ENCODE measurements at regions not wholly inside any gene's neighbourhood (a gene's known extent, or its start where the extent isn't known, plus 50 kb on each side); places are given as distances from the start of the nearest gene placed in this dataset.

DNA sequence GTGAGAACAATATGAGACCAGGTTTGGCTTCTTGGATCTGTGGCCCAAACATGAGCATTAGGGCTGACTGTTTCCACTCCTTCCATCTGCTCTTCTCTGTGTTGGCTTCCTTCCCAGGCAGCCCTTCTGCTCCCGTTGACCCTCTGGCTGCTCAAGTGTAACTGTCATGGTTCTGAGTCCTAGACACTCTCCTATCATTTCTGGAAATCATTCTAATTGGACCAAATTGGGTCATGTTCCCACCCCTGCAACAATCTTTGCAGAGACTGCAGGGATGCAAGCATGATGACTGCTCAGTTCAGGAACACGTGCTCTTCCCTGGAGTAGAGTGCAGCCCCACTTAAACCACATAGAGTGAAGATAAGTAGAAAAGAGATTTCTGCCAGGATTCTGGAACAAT, 741.4 kb downstream of the TAF11L14 start:
- DNase-seq (ENCODE audit: low read depth in 1 of 2, low spot score in 2 of 2) (no peak), FAIRE-seq (no peak)
- H2BK12ac ChIP-seq (ENCODE audit: low read depth, low read length): no peak overlapping the region
- no peak overlapping the region for H2BK120ac ChIP-seq (replicated peaks; ENCODE audit: low read depth, low read length)
- no peaks in the 10 kb centered on the region for H4K20me1 ChIP-seq (replicated peaks in 1 of 2; ENCODE audit: control insufficient read depth in 1 of 2, insufficient read depth in 2 of 2, low read length in 2 of 2)
- no peak overlapping the region for H3K14ac ChIP-seq (ENCODE audit: insufficient read length)
- H4K8ac ChIP-seq (ENCODE audit: extremely low read depth, insufficient read depth, low read length): no peak overlapping the region
- H2BK5ac ChIP-seq (ENCODE audit: low read depth, low read length): no peak overlapping the region
- H3K4ac ChIP-seq (replicated peaks; ENCODE audit: insufficient read length, low read depth, low read length): no peak overlapping the region
- H3K23ac ChIP-seq (ENCODE audit: insufficient read length): no peak overlapping the region
- ChIA-PET CTCF (ENCODE audit: partially characterized antibody) (no interaction called here), POLR2A (ENCODE audit: partially characterized antibody) (no interaction called here)
- no peak overlapping the region for H2AK5ac ChIP-seq (ENCODE audit: low read depth, low read length)
- H3K18ac ChIP-seq (ENCODE audit: extremely low read depth, low read length): no peak overlapping the region
- no peak overlapping the region for H2BK20ac ChIP-seq (ENCODE audit: low read length)
- no peak overlapping the region for H3K4me2 ChIP-seq (ENCODE audit: insufficient read depth in 1 of 2, low read depth in 2 of 2, low read length in 2 of 2)
- H3K56ac ChIP-seq (replicated peaks; ENCODE audit: insufficient read length, low read depth, low read length): no peak overlapping the region
- no peaks in the 10 kb centered on the region for H3K36me3 ChIP-seq (ENCODE audit: control insufficient read depth in 2 of 4, insufficient read depth in 4 of 4, low read length in 3 of 4)
- no peaks in the 10 kb centered on the region for H3K79me2 ChIP-seq (ENCODE audit: control insufficient read depth in 1 of 2, insufficient read depth in 2 of 2, low read length in 2 of 2)
- H4K91ac ChIP-seq (replicated peaks; ENCODE audit: insufficient read length, low read length): no peak overlapping the region
- H2BK15ac ChIP-seq (ENCODE audit: low read length): no peak overlapping the region
- H3K27ac ChIP-seq (ENCODE audit: low read depth, low read length): no peak overlapping the region
- H3K79me1 ChIP-seq (ENCODE audit: low read depth, low read length): no peaks in the 10 kb centered on the region
- 98% methylated on average over 2 of the region's 2 CpGs; no CpG with 5 or more reads in 1 of the 2 experiments for WGBS, 2 experiments (ENCODE audit: extremely low coverage in 1 of 2, insufficient coverage in 1 of 2, insufficient read length in 1 of 2, insufficient replicate concordance in 2 of 2, low coverage in 1 of 2, low lambda C conversion rate in 2 of 2, missing lambda C conversion rate in 1 of 2)
- no peaks in the 10 kb centered on the region for H3K9me3 ChIP-seq (ENCODE audit: insufficient read depth in 2 of 2, low read depth in 1 of 2, low read length in 1 of 2)
- no peak overlapping the region for H3K9ac ChIP-seq (replicated peaks in 1 of 4; ENCODE audit: extremely low read depth in 1 of 4, low read depth in 3 of 4, low read length in 3 of 4)
- H3K23me2 ChIP-seq (ENCODE audit: low read depth, low read length): no peaks in the 10 kb centered on the region
- H3K4me3 ChIP-seq (ENCODE audit: extremely low read depth in 1 of 4, insufficient read depth in 2 of 4, low read depth in 3 of 4, low read length in 4 of 4): no peak overlapping the region
- no peak overlapping the region for H4K5ac ChIP-seq (ENCODE audit: insufficient read length, low read depth, low read length)
- no peak overlapping the region for H2AFZ ChIP-seq (ENCODE audit: low read length)
- peaks cover 0 to 1% (median 0%) of the 10 kb centered on the region in 4 experiments; a peak in 1 of 7 replicates for H3K27me3 ChIP-seq (replicated peaks in 1 of 4; ENCODE audit: control insufficient read depth in 3 of 4, extremely low read depth in 1 of 4, insufficient read depth in 3 of 4, low read length in 3 of 4)
- no peaks in the 10 kb centered on the region for H3K4me1 ChIP-seq (replicated peaks in 1 of 4; ENCODE audit: control insufficient read depth in 3 of 4, insufficient read depth in 4 of 4, low read length in 3 of 4)
- no peak for TF ChIP-seq TAF7 (optimal IDR thresholded peaks at IDR 0.05; ENCODE audit: borderline replicate concordance, low read depth, low read length)
- TF ChIP-seq SIX5 (IDR thresholded peaks at IDR 0.05; ENCODE audit: low read depth, low read length): no peak
- no peak for TF ChIP-seq PHF8 (conservative IDR thresholded peaks at IDR 0.05; ENCODE audit: low read depth, low read length)
- TF ChIP-seq TBP (IDR thresholded peaks at IDR 0.05; ENCODE audit: low read depth, low read length): no peak
- no peak for TF ChIP-seq TEAD4 (IDR thresholded peaks at IDR 0.05; ENCODE audit: low read depth, low read length)
- TF ChIP-seq KDM1A (IDR thresholded peaks at IDR 0.05; ENCODE audit: borderline replicate concordance, low read length): no peak
- TF ChIP-seq SP4 (IDR thresholded peaks at IDR 0.05; ENCODE audit: low read length): no peak
- TF ChIP-seq RNF2 (IDR thresholded peaks at IDR 0.05; ENCODE audit: borderline replicate concordance, low read depth, low read length, missing control alignments, poor library complexity, severe bottlenecking): no peak
- TF ChIP-seq BCL11A (IDR thresholded peaks at IDR 0.05; ENCODE audit: low read depth in 2 of 2, low read length in 2 of 2): no peak
- TF ChIP-seq GABPA (IDR thresholded peaks at IDR 0.05; ENCODE audit: borderline replicate concordance, insufficient read depth, low read length): no peak

All from H1 (cell line).